Neural progenitor cell (in vitro differentiated cells): ENCODE measurements at regions not wholly inside any gene's neighbourhood (a gene's known extent, or its start where the extent isn't known, plus 50 kb on each side); places are given as distances from the start of the nearest gene placed in this dataset.
"Not testable (repeated sequence)": the region's sequence is repeated elsewhere in the genome, so short reads cannot be mapped to it uniquely, and the experiment has no call there.

Source experiments
- CTCF ChIP-seq: fragments of 200-600 bp; sonication (generic); IDR thresholded peaks from 2 replicates; pipeline ENCODE4 v1.5.1; 2017; ENCODE audit warnings: antibody characterized with exemption, mild to moderate bottlenecking
- EZH2phosphoT487 ChIP-seq: fragments of 200-600 bp; sonication (generic); IDR thresholded peaks from 2 replicates; pipeline ENCODE4 v1.6.1; 2017; ENCODE audit warnings: antibody characterized with exemption

GRCh38 chr3:195645872-195646271 is 62.1 kb upstream of the APOD start:
- not testable (repeated sequence) for TF ChIP-seq CTCF, EZH2phosphoT487
